IMR-90 (cell line): ENCODE measurements at regions not wholly inside any gene's neighbourhood (a gene's known extent, or its start where the extent isn't known, plus 50 kb on each side); places are given as distances from the start of the nearest gene placed in this dataset. TPM values are rescaled to one million over a fixed set of nuclear protein-coding genes. Genes with fewer than 3 reads are reported as not detected.

ENCODE experiments used
- ATAC-seq: fragments of 200-7000 bp; cut with Tn5 transposase; 2 replicates; pipeline ENCODE4 v1.9.1; 2020; ENCODE audit warnings: low read depth, mild to moderate bottlenecking, moderate library complexity
- BruUV-seq: library from RNA; stranded (reverse); fragments of 400-500 nt; replicated peaks from 2 replicates; lab custom pipeline; 2021; lab: Mats Ljungman, UMichigan
- CTCF ChIA-PET: fragments of 300-600 bp; formaldehyde crosslinking; extraction: SDS; loops from one replicate; lab custom pipeline; 2021; ENCODE audit warnings: antibody characterized with exemption; lab: Yijun Ruan, JAX
- POLR2A ChIA-PET: fragments of 300-600 bp; sonication (Branson Sonifier 250); formaldehyde crosslinking; loops from one replicate; lab custom pipeline; 2022; ENCODE audit warnings: antibody characterized with exemption; ENCODE audit not compliant: unreplicated experiment; lab: Charles Lee
- DNase-seq: peaks from one replicate; pipeline ENCODE4 v3.0.0; 2013
- H2AFZ ChIP-seq: replicated peaks from 2 replicates; pipeline ENCODE3; 2013; ENCODE audit warnings: low read length, mild to moderate bottlenecking; ENCODE audit not compliant: poor library complexity
- H2AK5ac ChIP-seq: 2 replicates; pipeline ENCODE4 v1.6.1; 2013; ENCODE audit warnings: low read depth, low read length, inconsistent platforms
- H2AK9ac ChIP-seq: replicated peaks from 2 replicates; pipeline ENCODE3; 2013; ENCODE audit warnings: mild to moderate bottlenecking, low read depth, low read length, moderate library complexity; ENCODE audit not compliant: poor library complexity
- H2BK120ac ChIP-seq: 2 replicates; pipeline ENCODE4 v1.6.1; 2013; ENCODE audit warnings: low read depth, low read length, inconsistent platforms
- H2BK15ac ChIP-seq: 3 replicates; pipeline ENCODE4 v1.6.1; 2013; ENCODE audit warnings: low read depth, low read length, inconsistent platforms
- H2BK20ac ChIP-seq: 2 replicates; pipeline ENCODE4 v1.6.1; 2013; ENCODE audit warnings: low read depth, mild to moderate bottlenecking, inconsistent platforms, low read length, moderate library complexity
- H2BK5ac ChIP-seq: 2 replicates; pipeline ENCODE4 v1.6.1; 2013; ENCODE audit warnings: mild to moderate bottlenecking, low read depth, low read length, inconsistent platforms; ENCODE audit not compliant: poor library complexity, severe bottlenecking
- H3K14ac ChIP-seq: replicated peaks from 2 replicates; pipeline ENCODE4 v1.6.1; 2013; ENCODE audit warnings: low read depth, low read length, inconsistent platforms
- H3K18ac ChIP-seq: 2 replicates; pipeline ENCODE4 v1.6.1; 2013; ENCODE audit warnings: low read depth, low read length, control low read depth
- H3K23ac ChIP-seq: 2 replicates; pipeline ENCODE4 v1.6.1; 2013; ENCODE audit warnings: low read depth, low read length, inconsistent platforms
- H3K27ac ChIP-seq: 2 replicates; pipeline ENCODE4 v1.5.1; 2013; ENCODE audit warnings: mild to moderate bottlenecking, control low read depth, low read length; ENCODE audit not compliant: insufficient read depth
- H3K27me3 ChIP-seq: 2 replicates; pipeline ENCODE4 v1.6.1; 2013; ENCODE audit warnings: low read length; ENCODE audit not compliant: control insufficient read depth, insufficient read depth
- H3K36me3 ChIP-seq: 2 replicates; pipeline ENCODE4 v1.6.1; 2013; ENCODE audit warnings: low read length, mixed read lengths; ENCODE audit not compliant: control insufficient read depth, insufficient read depth
- H3K4ac ChIP-seq: 2 replicates; pipeline ENCODE4 v1.6.1; 2013; ENCODE audit warnings: low read depth, low read length, inconsistent platforms
- H3K4me1 ChIP-seq: 2 replicates; pipeline ENCODE4 v1.6.1; 2013; ENCODE audit warnings: low read length, mixed read lengths; ENCODE audit not compliant: control insufficient read depth, insufficient read depth
- H3K4me2 ChIP-seq: 2 replicates; pipeline ENCODE4 v1.6.1; 2013; ENCODE audit warnings: low read depth, mild to moderate bottlenecking, control low read depth, low read length, moderate library complexity
- H3K4me3 ChIP-seq: 2 replicates; pipeline ENCODE4 v1.5.1; 2013; ENCODE audit warnings: low read depth, mild to moderate bottlenecking, control low read depth, low read length, moderate library complexity; ENCODE audit not compliant: insufficient read depth
- H3K56ac ChIP-seq: 2 replicates; pipeline ENCODE4 v1.6.1; 2013; ENCODE audit warnings: low read length, inconsistent platforms; ENCODE audit not compliant: insufficient read depth; ENCODE audit errors: extremely low read depth
- H3K79me1 ChIP-seq, 2 experiments: 2 replicates each; pipeline ENCODE4 v1.6.1; 2013; ENCODE audit warnings: low read length in 2 of 2, inconsistent platforms in 1 of 2, low read depth in 1 of 2
- H3K9ac ChIP-seq: 2 replicates; pipeline ENCODE4 v1.6.1; 2013; ENCODE audit warnings: low read depth, low read length, control low read depth
- H3K9me1 ChIP-seq: 2 replicates; pipeline ENCODE4 v1.6.1; 2013; ENCODE audit warnings: low read length, inconsistent platforms; ENCODE audit not compliant: insufficient read depth
- H3K9me3 ChIP-seq: 2 replicates; pipeline ENCODE4 v1.6.1; 2013; ENCODE audit warnings: low read length; ENCODE audit not compliant: control insufficient read depth, insufficient read depth
- H4K20me1 ChIP-seq: 2 replicates; pipeline ENCODE4 v1.6.1; 2013; ENCODE audit warnings: low read length, inconsistent platforms; ENCODE audit not compliant: insufficient read depth
- H4K5ac ChIP-seq: 2 replicates; pipeline ENCODE4 v1.6.1; 2013; ENCODE audit warnings: mild to moderate bottlenecking, low read depth, low read length, control low read depth
- H4K8ac ChIP-seq, 2 experiments: 2 replicates each; pipeline ENCODE4 v1.6.1; 2013; ENCODE audit warnings: low read depth in 2 of 2, low read length in 2 of 2, control low read depth in 1 of 2, inconsistent platforms in 1 of 2
- H4K91ac ChIP-seq: 2 replicates; pipeline ENCODE4 v1.6.1; 2013; ENCODE audit warnings: low read depth, low read length, inconsistent platforms; ENCODE audit not compliant: insufficient read depth
- WGBS, 2 experiments: methylation state at CpG; one replicate each; pipeline versions ENCODE4 v1.1.5 to v1.1.7; 2013; ENCODE audit warnings: missing lambda C conversion rate in 2 of 2; ENCODE audit not compliant: insufficient read length in 1 of 2; ENCODE audit errors: extremely low coverage in 2 of 2; 5-methylcytosine and 5-hydroxymethylcytosine counted together
- dilution Hi-C: fragments of 300-500 bp; cut with HindIII; formaldehyde crosslinking; loops from one replicate; pipeline ENCODE4 v1.14.3; 2018; ENCODE audit warnings: low sequenced_read_pairs; ENCODE audit not compliant: unreplicated experiment
- in situ Hi-C: fragments of 300-500 bp; cut with MboI; formaldehyde crosslinking; loops from 3 replicates; pipeline ENCODE4 v1.14.3; 2019; ENCODE audit warnings: low sequenced_read_pairs, inconsistent platforms, mixed read lengths
- intact Hi-C: fragments of 100-400 bp; cut with micrococcal nuclease; formaldehyde crosslinking; loops from 2 replicates; pipeline ENCODE4 v1.10.0; 2022
- microRNA-seq, 2 experiments: library from miRNA; stranded (forward) in 1 of 2; unstranded in 1 of 2; fragments of 10-50 nt in 1 of 2; fragments of <30 nt in 1 of 2; gene quantifications in 1 of 2; microRNA quantifications in 1 of 2; one replicate each; pipeline versions ENCODE3 to v1.1.0; 2013 to 2020; ENCODE audit not compliant: insufficient read depth in 1 of 2, insufficient read length in 1 of 2, unreplicated experiment in 1 of 2
- small RNA-seq, 5 experiments: library from RNA; depleted of rRNA; stranded (forward); fragments of <200 nt; gene quantifications; one replicate each; pipeline ENCODE3, GENCODE V24; 2012
- TF ChIP-seq, protein P1 (sequence below): conservative IDR thresholded peaks from 2 replicates; pipeline ENCODE4 v1.5.1; 2012; ENCODE audit warnings: mild to moderate bottlenecking, low read depth, low read length, improper control_type of control experiment
- TF ChIP-seq, protein P2 (sequence below): fragments of 150-350 bp; IDR thresholded peaks from 2 replicates; pipeline ENCODE4 v1.6.1; 2016; ENCODE audit warnings: low read depth, mild to moderate bottlenecking, low read length, moderate library complexity, borderline replicate concordance

GRCh38 chr15:24621630-24622215 is 53.9 kb upstream of the NPAP1 start:
- ATAC-seq (no peak), DNase-seq (no peak)
- H2AK5ac ChIP-seq: no peak overlapping the region
- H3K4me3 ChIP-seq: no peak overlapping the region
- peaks cover 15% of the 10 kb centered on the region for H3K9me3 ChIP-seq
- dilution Hi-C loops (no loop called here), intact Hi-C loops (no loop called here), in situ Hi-C loops (no loop called here)
- H2BK15ac ChIP-seq: no peak overlapping the region
- 80% methylated on average over 1 of the region's 3 CpGs; no CpG with 5 or more reads in 1 of the 2 experiments for WGBS, 2 experiments
- no peak overlapping the region for H4K91ac ChIP-seq
- no peak overlapping the region for H3K4me2 ChIP-seq
- no peak overlapping the region for H2BK20ac ChIP-seq
- H3K27ac ChIP-seq: no peak overlapping the region
- H2BK120ac ChIP-seq: no peak overlapping the region
- H3K14ac ChIP-seq: no peak overlapping the region
- ChIA-PET CTCF (no interaction called here), POLR2A (no interaction called here)
- TF ChIP-seq, protein P1, sequence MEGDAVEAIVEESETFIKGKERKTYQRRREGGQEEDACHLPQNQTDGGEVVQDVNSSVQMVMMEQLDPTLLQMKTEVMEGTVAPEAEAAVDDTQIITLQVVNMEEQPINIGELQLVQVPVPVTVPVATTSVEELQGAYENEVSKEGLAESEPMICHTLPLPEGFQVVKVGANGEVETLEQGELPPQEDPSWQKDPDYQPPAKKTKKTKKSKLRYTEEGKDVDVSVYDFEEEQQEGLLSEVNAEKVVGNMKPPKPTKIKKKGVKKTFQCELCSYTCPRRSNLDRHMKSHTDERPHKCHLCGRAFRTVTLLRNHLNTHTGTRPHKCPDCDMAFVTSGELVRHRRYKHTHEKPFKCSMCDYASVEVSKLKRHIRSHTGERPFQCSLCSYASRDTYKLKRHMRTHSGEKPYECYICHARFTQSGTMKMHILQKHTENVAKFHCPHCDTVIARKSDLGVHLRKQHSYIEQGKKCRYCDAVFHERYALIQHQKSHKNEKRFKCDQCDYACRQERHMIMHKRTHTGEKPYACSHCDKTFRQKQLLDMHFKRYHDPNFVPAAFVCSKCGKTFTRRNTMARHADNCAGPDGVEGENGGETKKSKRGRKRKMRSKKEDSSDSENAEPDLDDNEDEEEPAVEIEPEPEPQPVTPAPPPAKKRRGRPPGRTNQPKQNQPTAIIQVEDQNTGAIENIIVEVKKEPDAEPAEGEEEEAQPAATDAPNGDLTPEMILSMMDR: no peak
- TF ChIP-seq, protein P2, sequence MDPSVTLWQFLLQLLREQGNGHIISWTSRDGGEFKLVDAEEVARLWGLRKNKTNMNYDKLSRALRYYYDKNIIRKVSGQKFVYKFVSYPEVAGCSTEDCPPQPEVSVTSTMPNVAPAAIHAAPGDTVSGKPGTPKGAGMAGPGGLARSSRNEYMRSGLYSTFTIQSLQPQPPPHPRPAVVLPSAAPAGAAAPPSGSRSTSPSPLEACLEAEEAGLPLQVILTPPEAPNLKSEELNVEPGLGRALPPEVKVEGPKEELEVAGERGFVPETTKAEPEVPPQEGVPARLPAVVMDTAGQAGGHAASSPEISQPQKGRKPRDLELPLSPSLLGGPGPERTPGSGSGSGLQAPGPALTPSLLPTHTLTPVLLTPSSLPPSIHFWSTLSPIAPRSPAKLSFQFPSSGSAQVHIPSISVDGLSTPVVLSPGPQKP: no peak
- H2BK5ac ChIP-seq: no peak overlapping the region
- no peak overlapping the region for H4K8ac ChIP-seq
- H3K9me1 ChIP-seq: no peaks in the 10 kb centered on the region
- no peak overlapping the region for H3K56ac ChIP-seq
- H4K20me1 ChIP-seq: no peaks in the 10 kb centered on the region
- no peak overlapping the region for H3K18ac ChIP-seq
- H2AFZ ChIP-seq: no peak overlapping the region
- H3K23ac ChIP-seq: no peak overlapping the region
- no peak overlapping the region for H3K9ac ChIP-seq
- H3K79me1 ChIP-seq: no peaks in the 10 kb centered on the region
- H3K4me1 ChIP-seq: no peaks in the 10 kb centered on the region
- H3K36me3 ChIP-seq: no peaks in the 10 kb centered on the region
- BruUV-seq: no TSS peak
- no peak overlapping the region for H4K5ac ChIP-seq
- no peak overlapping the region for H3K4ac ChIP-seq
- H2AK9ac ChIP-seq: no peak overlapping the region
- no peaks in the 10 kb centered on the region for H3K27me3 ChIP-seq

Small RNAs in the stretch of these regions (microRNA-seq; reads per million reads assigned to microRNA genes)
- not detected for gene RNU6-741P (ENCODE audit: insufficient read depth, insufficient read length)

Small RNAs in the stretch of these regions (small RNA-seq; reads per million reads assigned to genes)
- gene RNU6-741P: 0 reads per million in 5 experiments
